ENCODE measurements at regions not wholly inside any gene's neighbourhood (a gene's known extent, or its start where the extent isn't known, plus 50 kb on each side); places are given as distances from the start of the nearest gene placed in this dataset.

- Histone ChIP-seq H3K9me3 (no peaks in the 10 kb centered on the region), H3K4me1 (no peaks in the 10 kb centered on the region), H3K36me3 (no peaks in the 10 kb centered on the region), H3K4me3 (ENCODE audit: low read depth, low read length) (no peak overlapping the region), H3K27me3 (no peaks in the 10 kb centered on the region)
- no peak for DNase-seq
- TF ChIP-seq CTCF (IDR thresholded peaks at IDR 0.05; ENCODE audit: low read depth, low read length), result no peak
Measured at GRCh38 chr10:83706120-83706519, 433.2 kb upstream of the GHITM start.

- no peak for DNase-seq
- H3K4me1 ChIP-seq, result no peaks in the 10 kb centered on the region
- no peaks in the 10 kb centered on the region for H3K36me3 ChIP-seq
- no peaks in the 10 kb centered on the region for H3K9me3 ChIP-seq
- no peaks in the 10 kb centered on the region for H3K27me3 ChIP-seq
- H3K4me3 ChIP-seq (ENCODE audit: low read depth, low read length), result no peak overlapping the region
- no peak for TF ChIP-seq CTCF (IDR thresholded peaks at IDR 0.05; ENCODE audit: low read depth, low read length)
Measured at GRCh38 chr10:83706952-83707582, 432.2 kb upstream of the GHITM start.

- TF ChIP-seq CTCF (IDR thresholded peaks at IDR 0.05; ENCODE audit: low read depth, low read length), result no peak
- Histone ChIP-seq H3K4me1 (no peaks in the 10 kb centered on the region), H3K9me3 (no peaks in the 10 kb centered on the region; the same call in 1 of the 2 replicates), H3K27me3 (no peaks in the 10 kb centered on the region), H3K4me3 (ENCODE audit: low read depth, low read length) (no peak overlapping the region), H3K36me3 (no peaks in the 10 kb centered on the region)
- DNase-seq, result no peak
Measured at GRCh38 chr10:83713423-83713822, 425.9 kb upstream of the GHITM start.

- DNase-seq, result no peak
- no peak overlapping the region for H3K4me3 ChIP-seq (ENCODE audit: low read depth, low read length)
- TF ChIP-seq CTCF (IDR thresholded peaks at IDR 0.05; ENCODE audit: low read depth, low read length), result no peak
Measured at GRCh38 chr10:83723080-83723479, 416.2 kb upstream of the GHITM start.

GRCh38 chr10:83724471-83725241 lies 414.7 kb upstream of the GHITM start:
- H3K27me3 ChIP-seq, result no peaks in the 10 kb centered on the region
- DNase-seq, result no peak
- TF ChIP-seq CTCF (IDR thresholded peaks at IDR 0.05; ENCODE audit: low read depth, low read length), result no peak
- H3K4me1 ChIP-seq, result no peaks in the 10 kb centered on the region; the same call in 1 of the 2 replicates
- no peaks in the 10 kb centered on the region for H3K9me3 ChIP-seq
- H3K4me3 ChIP-seq (ENCODE audit: low read depth, low read length), result no peak overlapping the region
- H3K36me3 ChIP-seq, result no peaks in the 10 kb centered on the region

More at GRCh38 chr10:83723080-83723479, 416.2 kb upstream of the GHITM start:
- Histone ChIP-seq H3K36me3 (no peaks in the 10 kb centered on the region), H3K27me3 (no peaks in the 10 kb centered on the region), H3K9me3 (no peaks in the 10 kb centered on the region), H3K4me1 (no peaks in the 10 kb centered on the region; the same call in 1 of the 2 replicates)

- no peak for TF ChIP-seq CTCF (IDR thresholded peaks at IDR 0.05; ENCODE audit: low read depth, low read length)
- Histone ChIP-seq H3K27me3 (no peaks in the 10 kb centered on the region), H3K36me3 (no peaks in the 10 kb centered on the region), H3K9me3 (no peaks in the 10 kb centered on the region), H3K4me1 (no peaks in the 10 kb centered on the region; the same call in 1 of the 2 replicates), H3K4me3 (ENCODE audit: low read depth, low read length) (no peak overlapping the region)
- no peak for DNase-seq
Measured at GRCh38 chr10:83725567-83725966, 413.7 kb upstream of the GHITM start.

Measured in BE2C (cell line).